ENCODE measurements at regions not wholly inside any gene's neighbourhood (a gene's known extent, or its start where the extent isn't known, plus 50 kb on each side); places are given as distances from the start of the nearest gene placed in this dataset.
A peak's percentile ranks its signal among the peaks of the same experiment; 100 is the strongest.

- TF ChIP-seq POLR2AphosphoS5 (IDR thresholded peaks at IDR 0.05; ENCODE audit: insufficient read depth in 1 of 2, low read depth in 1 of 2) (no peak), POLR2A (IDR thresholded peaks at IDR 0.05) (no peak)
- TF ChIP-seq, protein P1, sequence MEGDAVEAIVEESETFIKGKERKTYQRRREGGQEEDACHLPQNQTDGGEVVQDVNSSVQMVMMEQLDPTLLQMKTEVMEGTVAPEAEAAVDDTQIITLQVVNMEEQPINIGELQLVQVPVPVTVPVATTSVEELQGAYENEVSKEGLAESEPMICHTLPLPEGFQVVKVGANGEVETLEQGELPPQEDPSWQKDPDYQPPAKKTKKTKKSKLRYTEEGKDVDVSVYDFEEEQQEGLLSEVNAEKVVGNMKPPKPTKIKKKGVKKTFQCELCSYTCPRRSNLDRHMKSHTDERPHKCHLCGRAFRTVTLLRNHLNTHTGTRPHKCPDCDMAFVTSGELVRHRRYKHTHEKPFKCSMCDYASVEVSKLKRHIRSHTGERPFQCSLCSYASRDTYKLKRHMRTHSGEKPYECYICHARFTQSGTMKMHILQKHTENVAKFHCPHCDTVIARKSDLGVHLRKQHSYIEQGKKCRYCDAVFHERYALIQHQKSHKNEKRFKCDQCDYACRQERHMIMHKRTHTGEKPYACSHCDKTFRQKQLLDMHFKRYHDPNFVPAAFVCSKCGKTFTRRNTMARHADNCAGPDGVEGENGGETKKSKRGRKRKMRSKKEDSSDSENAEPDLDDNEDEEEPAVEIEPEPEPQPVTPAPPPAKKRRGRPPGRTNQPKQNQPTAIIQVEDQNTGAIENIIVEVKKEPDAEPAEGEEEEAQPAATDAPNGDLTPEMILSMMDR (IDR thresholded peaks at IDR 0.05) = no peak
- H3K27me3 ChIP-seq = no peaks in the 10 kb centered on the region
- H3K36me3 ChIP-seq = no peaks in the 10 kb centered on the region
- peak; percentile 70 to 77 for DNase-seq (ENCODE audit: extremely low spot score in 2 of 2)
- no peaks in the 10 kb centered on the region for H3K4me1 ChIP-seq
- no peak overlapping the region for H3K4me3 ChIP-seq
- intact Hi-C loops (cut with DNase I) = no loop called here
- H3K27ac ChIP-seq = no peak overlapping the region
- no peaks in the 10 kb centered on the region for H3K9me3 ChIP-seq
Observed at GRCh38 chr2:11100976-11101375, 54.3 kb upstream of the SLC66A3 start.

DNA sequence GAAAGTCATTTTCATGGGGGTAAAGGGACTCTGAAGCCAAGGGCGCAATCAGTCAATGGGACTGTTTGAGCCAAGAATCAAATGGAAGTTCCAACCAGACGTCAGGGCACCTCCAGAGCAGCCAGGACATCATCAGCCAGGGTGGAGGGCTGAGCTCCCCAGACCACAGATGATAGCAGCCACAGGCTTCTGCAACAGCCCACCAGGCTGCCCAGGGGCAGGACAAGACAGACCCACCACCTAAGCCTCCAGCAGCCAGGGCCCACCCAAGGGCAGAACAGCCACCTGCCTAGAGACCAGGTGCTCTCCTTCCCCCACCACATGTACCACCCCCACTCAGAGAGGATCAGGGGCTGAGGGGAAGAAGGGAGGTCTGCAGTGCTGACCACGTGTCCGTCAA, 53.8 kb upstream of the SLC66A3 start:
- no peak overlapping the region for H3K27ac ChIP-seq
- intact Hi-C loops (cut with DNase I) = no loop called here
- DNase-seq (ENCODE audit: extremely low spot score in 2 of 2) = peak; percentile 11 to 93
- H3K4me1 ChIP-seq = no peaks in the 10 kb centered on the region
- H3K9me3 ChIP-seq = no peaks in the 10 kb centered on the region
- TF ChIP-seq POLR2A (IDR thresholded peaks at IDR 0.05) = no peak
- TF ChIP-seq, protein P1 (IDR thresholded peaks at IDR 0.05) = no peak
- no peak for TF ChIP-seq POLR2AphosphoS5 (IDR thresholded peaks at IDR 0.05; ENCODE audit: insufficient read depth in 1 of 2, low read depth in 1 of 2)
- no peaks in the 10 kb centered on the region for H3K36me3 ChIP-seq
- no peaks in the 10 kb centered on the region for H3K27me3 ChIP-seq
- no peak overlapping the region for H3K4me3 ChIP-seq

DNA sequence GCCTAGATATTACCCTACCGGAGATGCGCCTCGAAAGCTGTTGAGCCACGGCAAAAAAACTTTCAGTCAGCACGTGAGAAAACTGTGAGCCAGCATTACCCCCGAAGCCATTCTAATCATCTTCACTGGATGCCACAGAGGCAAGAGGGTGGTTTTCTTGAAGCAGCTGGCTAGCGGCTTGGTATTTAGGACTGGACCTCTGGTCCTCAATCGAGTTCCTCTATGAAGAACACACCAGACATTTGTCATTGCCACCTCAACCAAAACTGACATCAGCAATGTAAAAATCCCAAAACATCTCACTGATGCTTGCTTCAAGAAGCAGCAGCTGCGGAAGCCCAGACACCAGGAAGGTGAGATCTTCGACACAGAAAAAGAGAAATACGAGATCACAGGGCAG, 52.8 kb upstream of the SLC66A3 start:
- H3K4me3 ChIP-seq = no peak overlapping the region
- H3K27me3 ChIP-seq = no peaks in the 10 kb centered on the region
- H3K4me1 ChIP-seq = no peaks in the 10 kb centered on the region
- H3K27ac ChIP-seq = no peak overlapping the region
- H3K36me3 ChIP-seq = no peaks in the 10 kb centered on the region
- intact Hi-C loops (cut with DNase I) = no loop called here
- TF ChIP-seq POLR2A (IDR thresholded peaks at IDR 0.05) (no peak), POLR2AphosphoS5 (IDR thresholded peaks at IDR 0.05; ENCODE audit: insufficient read depth in 1 of 2, low read depth in 1 of 2) (no peak)
- TF ChIP-seq, protein P1 (IDR thresholded peaks at IDR 0.05) = no peak
- peak in 1 of 2 donors; percentile 37 for DNase-seq (ENCODE audit: extremely low spot score in 2 of 2)
- H3K9me3 ChIP-seq = no peaks in the 10 kb centered on the region

GRCh38 chr2:11102956-11103860, 52.1 kb upstream of the SLC66A3 start:
- intact Hi-C loops (cut with DNase I) = no loop called here
- no peak overlapping the region for H3K4me3 ChIP-seq
- H3K9me3 ChIP-seq = no peaks in the 10 kb centered on the region
- H3K27me3 ChIP-seq = no peaks in the 10 kb centered on the region
- no peaks in the 10 kb centered on the region for H3K36me3 ChIP-seq
- no peak overlapping the region for H3K27ac ChIP-seq
- TF ChIP-seq, protein P1 (IDR thresholded peaks at IDR 0.05) = no peak
- no peak for TF ChIP-seq POLR2A (IDR thresholded peaks at IDR 0.05)
- no peak for TF ChIP-seq POLR2AphosphoS5 (IDR thresholded peaks at IDR 0.05; ENCODE audit: insufficient read depth in 1 of 2, low read depth in 1 of 2)
- peak; percentile 70 to 77 for DNase-seq (ENCODE audit: extremely low spot score in 2 of 2)
- H3K4me1 ChIP-seq = no peaks in the 10 kb centered on the region
